Transverse colon (tissue), 3 donors: ENCODE measurements at regions not wholly inside any gene's neighbourhood (a gene's known extent, or its start where the extent isn't known, plus 50 kb on each side); places are given as distances from the start of the nearest gene placed in this dataset.

Experiments
- CTCF ChIP-seq, 5 experiments: fragments of 200-600 bp in 3 of 5; fragments of 450-650 bp in 2 of 5; sonication (generic) in 3 of 5; IDR thresholded peaks; 1 replicate in 2 of 5; 2 replicates in 3 of 5; pipeline ENCODE4 v1.5.1; 2016 to 2017; ENCODE audit warnings: antibody characterized with exemption in 5 of 5, inconsistent platforms in 3 of 5, mild to moderate bottlenecking in 2 of 5, moderate library complexity in 1 of 5
- POLR2A ChIP-seq: fragments of 450-650 bp; IDR thresholded peaks from one replicate; pipeline ENCODE4 v1.6.1; 2016; ENCODE audit warnings: antibody characterized with exemption, mild to moderate bottlenecking, moderate library complexity

- TF ChIP-seq CTCF (IDR thresholded peaks at IDR 0.05) = no peak
- no peak for TF ChIP-seq POLR2A
Measured at GRCh38 chr3:46093966-46094365, 66.7 kb upstream of the XCR1 start.
